Activated CD4-positive, alpha-beta memory T cell treated with anti-CD3 and anti-CD28 coated beads, Interleukin-2, amount 10 ng/mL, durations not matched to agents 7 days and 5 days (primary cell): ENCODE measurements at regions not wholly inside any gene's neighbourhood (a gene's known extent, or its start where the extent isn't known, plus 50 kb on each side); places are given as distances from the start of the nearest gene placed in this dataset.
"Not testable (repeated sequence)": the region's sequence is repeated elsewhere in the genome, so short reads cannot be mapped to it uniquely, and the experiment has no call there.

Experiments
- CTCF ChIA-PET: fragments of 350-600 bp; sonication (Branson Sonifier 250); formaldehyde crosslinking; loops from one replicate; lab custom pipeline; 2021; ENCODE audit warnings: antibody characterized with exemption, inconsistent platforms; lab: Charles Lee
- POLR2A ChIA-PET: fragments of 350-600 bp; sonication (Branson Sonifier 250); formaldehyde crosslinking; loops from one replicate; lab custom pipeline; 2021; ENCODE audit warnings: antibody characterized with exemption; lab: Charles Lee
- DNase-seq: peaks from one replicate; pipeline ENCODE4 v3.0.0-alpha.2; 2020
- H3K27ac Mint-ChIP-seq: one replicate; pipeline ENCODE4 v1.8.0; 2021; ENCODE audit warnings: mild to moderate bottlenecking, mixed read lengths
- H3K27me3 Mint-ChIP-seq: one replicate; pipeline ENCODE4 v1.8.0; 2021; ENCODE audit warnings: mixed read lengths
- H3K36me3 Mint-ChIP-seq: one replicate; pipeline ENCODE4 v1.8.0; 2021; ENCODE audit warnings: low read depth, mixed read lengths
- H3K4me1 Mint-ChIP-seq: one replicate; pipeline ENCODE4 v1.8.0; 2021; ENCODE audit warnings: mixed read lengths
- H3K4me3 Mint-ChIP-seq: one replicate; pipeline ENCODE4 v1.8.0; 2021; ENCODE audit warnings: mild to moderate bottlenecking, mixed read lengths
- H3K9me3 Mint-ChIP-seq: one replicate; pipeline ENCODE4 v1.8.0; 2021; ENCODE audit warnings: mixed read lengths

DNA sequence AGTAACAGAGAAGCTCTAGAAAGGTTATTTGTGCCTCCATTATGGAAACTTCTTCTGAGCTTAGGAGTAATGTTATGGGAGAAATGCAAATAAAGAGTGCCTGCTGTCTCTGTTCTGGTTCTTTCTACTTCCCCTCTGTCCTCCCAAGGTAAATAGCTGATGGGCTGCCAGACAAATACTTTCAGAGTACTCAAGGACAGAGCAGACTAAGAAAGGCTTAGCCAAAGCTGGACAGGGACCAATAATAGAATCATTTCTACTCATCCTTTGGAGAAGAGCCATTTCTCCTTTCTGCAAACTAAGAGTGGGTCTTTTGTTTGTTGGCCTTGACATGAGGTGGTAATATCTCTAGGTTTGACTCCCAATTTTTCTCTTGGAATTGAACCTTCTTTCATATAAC is 136.1 kb downstream of the MID1IP1 start:
- H3K9me3 Mint-ChIP-seq, result peaks cover 3% of the 10 kb centered on the region
- no peaks in the 10 kb centered on the region for H3K36me3 Mint-ChIP-seq
- H3K27ac Mint-ChIP-seq, result no peak overlapping the region
- ChIA-PET CTCF (no interaction called here), POLR2A (no interaction called here)
- H3K4me3 Mint-ChIP-seq, result no peak overlapping the region
- DNase-seq, result no peak
- no peaks in the 10 kb centered on the region for H3K27me3 Mint-ChIP-seq
- H3K4me1 Mint-ChIP-seq, result no peaks in the 10 kb centered on the region

DNA sequence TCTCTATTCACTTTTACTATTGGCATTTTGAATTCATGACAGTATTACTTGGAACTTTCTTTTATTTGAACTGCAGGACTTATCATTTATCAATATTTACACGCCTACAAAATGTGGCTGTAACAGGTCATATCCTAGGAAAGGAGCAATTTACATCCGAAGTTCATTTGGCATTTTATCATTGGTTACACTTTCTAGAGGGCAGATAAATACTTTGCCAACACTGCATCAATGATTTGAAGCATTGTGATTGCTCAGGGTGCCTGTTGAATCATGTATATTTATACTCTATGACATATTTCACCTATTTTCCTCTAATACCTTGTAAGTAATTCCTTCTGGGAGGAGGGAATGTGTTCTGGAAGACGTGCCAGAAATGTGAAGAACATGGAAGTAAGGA is 136.7 kb downstream of the MID1IP1 start:
- Mint-ChIP-seq H3K9me3 (peaks cover 4% of the 10 kb centered on the region), H3K27me3 (no peaks in the 10 kb centered on the region), H3K27ac (no peak overlapping the region), H3K36me3 (no peaks in the 10 kb centered on the region), H3K4me1 (no peaks in the 10 kb centered on the region), H3K4me3 (no peak overlapping the region)
- CTCF ChIA-PET, result no interaction called here
- no peak for DNase-seq
- POLR2A ChIA-PET, result no interaction called here

DNA sequence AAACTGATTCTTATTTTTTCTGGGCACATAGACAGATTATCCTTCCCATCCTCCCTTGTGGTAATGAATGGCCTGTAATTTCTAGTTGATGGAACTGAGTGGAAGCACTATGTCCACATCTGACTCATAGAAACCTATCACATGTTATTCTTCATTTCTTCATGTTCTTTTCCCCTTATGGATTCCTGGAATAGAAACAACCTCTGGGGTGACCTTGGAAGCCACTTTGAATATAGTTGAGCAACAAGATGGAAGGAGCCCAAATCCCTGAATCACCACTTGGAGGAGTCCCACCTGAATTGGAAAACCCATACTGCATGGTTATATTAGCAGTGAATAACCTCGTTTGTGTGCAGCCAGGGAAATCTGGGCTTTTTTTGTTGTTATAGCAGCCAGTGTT is 137.8 kb downstream of the MID1IP1 start:
- ChIA-PET POLR2A (no interaction called here), CTCF (no interaction called here)
- H3K36me3 Mint-ChIP-seq, result no peaks in the 10 kb centered on the region
- H3K27me3 Mint-ChIP-seq, result no peaks in the 10 kb centered on the region
- no peak overlapping the region for H3K27ac Mint-ChIP-seq
- H3K4me1 Mint-ChIP-seq, result no peaks in the 10 kb centered on the region
- no peak overlapping the region for H3K4me3 Mint-ChIP-seq
- H3K9me3 Mint-ChIP-seq, result peaks cover 5% of the 10 kb centered on the region
- DNase-seq, result no peak

DNA sequence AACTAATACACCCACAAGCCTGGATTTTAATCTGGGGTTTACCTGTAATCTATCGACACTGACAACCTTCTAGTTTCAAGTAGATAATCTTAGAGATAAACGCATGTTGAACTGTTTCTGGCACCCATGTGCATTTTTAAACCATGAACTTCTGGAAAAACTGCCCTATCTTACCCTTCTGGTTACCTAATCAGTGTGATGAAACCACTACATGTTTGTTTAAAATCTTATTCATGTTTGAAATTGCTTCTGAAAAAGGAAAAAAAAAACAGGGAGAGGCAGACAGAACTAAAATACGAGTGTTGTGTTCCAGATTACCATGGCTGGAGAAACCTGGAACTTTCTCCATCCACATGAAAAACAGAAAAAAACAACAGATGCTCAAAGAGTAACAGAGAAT is 139.3 kb downstream of the MID1IP1 start:
- H3K4me1 Mint-ChIP-seq, result no peaks in the 10 kb centered on the region
- peaks cover 5% of the 10 kb centered on the region for H3K9me3 Mint-ChIP-seq
- no peak overlapping the region for H3K4me3 Mint-ChIP-seq
- ChIA-PET POLR2A (no interaction called here), CTCF (no interaction called here)
- H3K27ac Mint-ChIP-seq, result no peak overlapping the region
- no peaks in the 10 kb centered on the region for H3K27me3 Mint-ChIP-seq
- H3K36me3 Mint-ChIP-seq, result no peaks in the 10 kb centered on the region
- no peak for DNase-seq

DNA sequence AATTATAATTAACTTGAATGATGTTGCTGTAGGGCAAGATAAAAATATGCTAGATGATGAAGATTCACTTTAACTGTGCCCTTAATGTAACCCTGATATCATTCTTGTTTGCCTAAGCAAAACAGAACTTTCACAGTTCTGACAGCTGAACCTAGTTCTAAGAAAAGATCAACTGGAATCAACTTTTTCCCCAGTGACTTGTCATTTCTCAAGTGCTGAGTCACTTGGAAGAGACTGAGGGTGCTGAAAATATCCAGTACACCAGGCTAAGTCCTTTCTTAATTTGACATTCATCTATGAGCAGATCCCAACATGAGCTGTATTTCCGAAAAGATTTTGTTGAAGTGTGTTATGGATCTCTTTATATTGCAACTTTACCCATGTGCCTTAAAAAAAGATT is 140.4 kb downstream of the MID1IP1 start:
- ChIA-PET POLR2A (no interaction called here), CTCF (no interaction called here)
- Mint-ChIP-seq H3K36me3 (no peaks in the 10 kb centered on the region), H3K4me1 (no peaks in the 10 kb centered on the region), H3K27ac (no peak overlapping the region), H3K27me3 (no peaks in the 10 kb centered on the region), H3K4me3 (no peak overlapping the region), H3K9me3 (peaks cover 5% of the 10 kb centered on the region)
- no peak for DNase-seq

DNA sequence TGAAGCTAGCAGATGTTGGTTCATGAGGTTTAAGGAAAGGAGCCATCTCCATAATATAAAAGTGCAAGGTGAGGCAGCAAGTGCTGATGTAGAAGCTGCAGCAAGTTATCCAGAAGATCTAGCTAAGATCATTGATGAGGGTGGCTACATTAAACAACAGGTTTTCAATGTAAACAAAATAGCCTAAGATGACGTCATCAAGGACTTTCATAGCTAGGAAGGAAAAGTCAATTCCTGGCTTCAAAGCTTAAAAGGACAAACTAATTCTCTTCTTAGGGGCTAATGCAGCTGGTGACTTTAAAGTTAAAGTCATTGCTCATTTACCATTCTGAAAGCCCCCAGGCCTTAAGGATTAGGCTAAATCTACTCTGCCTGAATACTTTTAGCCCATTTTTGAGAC is 141.9 kb downstream of the MID1IP1 start:
- H3K9me3 Mint-ChIP-seq, result peaks cover 5% of the 10 kb centered on the region
- H3K27me3 Mint-ChIP-seq, result no peaks in the 10 kb centered on the region
- H3K4me3 Mint-ChIP-seq, result no peak overlapping the region
- no peak overlapping the region for H3K27ac Mint-ChIP-seq
- CTCF ChIA-PET, result no interaction called here
- no peak for DNase-seq
- POLR2A ChIA-PET, result no interaction called here
- no peaks in the 10 kb centered on the region for H3K4me1 Mint-ChIP-seq
- H3K36me3 Mint-ChIP-seq, result no peaks in the 10 kb centered on the region

DNA sequence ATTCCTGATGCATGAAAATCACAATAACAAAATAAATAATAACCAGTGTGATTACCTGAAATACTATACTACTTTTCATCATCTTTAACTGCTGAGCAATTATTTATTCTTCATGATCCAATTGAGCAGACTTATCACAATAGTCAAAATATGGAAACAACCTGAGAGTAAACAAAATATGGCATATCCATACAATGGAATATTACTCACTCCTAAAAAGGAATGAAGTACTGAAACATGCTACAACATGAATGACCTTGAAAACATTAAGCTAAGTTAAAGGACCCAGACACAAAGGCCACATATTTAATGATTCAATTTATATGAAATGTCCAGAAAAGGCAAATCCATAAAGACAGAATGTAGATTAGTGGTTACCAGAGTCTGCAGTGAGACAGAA is 146.8 kb downstream of the MID1IP1 start:
- Mint-ChIP-seq H3K4me1 (no peaks in the 10 kb centered on the region), H3K9me3 (peaks cover under 1% of the 10 kb centered on the region), H3K4me3 (no peak overlapping the region), H3K27me3 (no peaks in the 10 kb centered on the region), H3K36me3 (no peaks in the 10 kb centered on the region), H3K27ac (no peak overlapping the region)
- ChIA-PET CTCF (no interaction called here), POLR2A (no interaction called here)
- DNase-seq, result no peak

GRCh38 chrX:38954520-38954919 is 153.3 kb downstream of the MID1IP1 start:
- DNase-seq, result no peak
- CTCF ChIA-PET, result no interaction called here
- peaks cover 3% of the 10 kb centered on the region for H3K4me1 Mint-ChIP-seq
- H3K27me3 Mint-ChIP-seq, result no peaks in the 10 kb centered on the region
- POLR2A ChIA-PET, result no interaction called here
- no peak overlapping the region for H3K4me3 Mint-ChIP-seq
- H3K9me3 Mint-ChIP-seq, result no peaks in the 10 kb centered on the region
- H3K27ac Mint-ChIP-seq, result no peak overlapping the region
- H3K36me3 Mint-ChIP-seq, result no peaks in the 10 kb centered on the region

- H3K4me3 Mint-ChIP-seq, result no peak overlapping the region
- POLR2A ChIA-PET, result no interaction called here
- H3K27ac Mint-ChIP-seq, result no peak overlapping the region
- H3K4me1 Mint-ChIP-seq, result no peaks in the 10 kb centered on the region
- no peaks in the 10 kb centered on the region for H3K27me3 Mint-ChIP-seq
- H3K36me3 Mint-ChIP-seq, result no peaks in the 10 kb centered on the region
- DNase-seq, result no peak
- no peaks in the 10 kb centered on the region for H3K9me3 Mint-ChIP-seq
- CTCF ChIA-PET, result no interaction called here
These were observed 158.5 kb downstream of the MID1IP1 start for GRCh38 chrX:38959736-38960135.

GRCh38 chrX:38960137-38960536 is 158.9 kb downstream of the MID1IP1 start:
- Mint-ChIP-seq H3K27ac (no peak overlapping the region), H3K27me3 (no peaks in the 10 kb centered on the region), H3K9me3 (no peaks in the 10 kb centered on the region), H3K4me1 (no peaks in the 10 kb centered on the region), H3K4me3 (no peak overlapping the region), H3K36me3 (no peaks in the 10 kb centered on the region)
- POLR2A ChIA-PET, result no interaction called here
- CTCF ChIA-PET, result no interaction called here
- DNase-seq, result no peak

- Mint-ChIP-seq H3K4me3 (no peak overlapping the region), H3K4me1 (no peaks in the 10 kb centered on the region), H3K27ac (no peak overlapping the region), H3K36me3 (no peaks in the 10 kb centered on the region), H3K9me3 (no peaks in the 10 kb centered on the region), H3K27me3 (no peaks in the 10 kb centered on the region)
- DNase-seq, result no peak
- ChIA-PET POLR2A (no interaction called here), CTCF (no interaction called here)
These were observed 160.7 kb downstream of the MID1IP1 start for GRCh38 chrX:38961936-38962335.

GRCh38 chrX:38963244-38963643 is 162.0 kb downstream of the MID1IP1 start:
- H3K9me3 Mint-ChIP-seq, H3K27me3 Mint-ChIP-seq, CTCF ChIA-PET, POLR2A ChIA-PET, H3K4me3 Mint-ChIP-seq, H3K4me1 Mint-ChIP-seq, H3K27ac Mint-ChIP-seq, DNase-seq, H3K36me3 Mint-ChIP-seq: not testable (repeated sequence)

GRCh38 chrX:38965888-38966287 is 164.6 kb downstream of the MID1IP1 start:
- no peaks in the 10 kb centered on the region for H3K9me3 Mint-ChIP-seq
- H3K4me1 Mint-ChIP-seq, result peaks cover 2% of the 10 kb centered on the region
- no peak for DNase-seq
- H3K27ac Mint-ChIP-seq, result no peak overlapping the region
- ChIA-PET POLR2A (no interaction called here), CTCF (no interaction called here)
- no peak overlapping the region for H3K4me3 Mint-ChIP-seq
- H3K27me3 Mint-ChIP-seq, result no peaks in the 10 kb centered on the region
- no peaks in the 10 kb centered on the region for H3K36me3 Mint-ChIP-seq

- Mint-ChIP-seq H3K9me3 (no peaks in the 10 kb centered on the region), H3K4me1 (peaks cover 2% of the 10 kb centered on the region), H3K36me3 (no peaks in the 10 kb centered on the region), H3K4me3 (no peak overlapping the region), H3K27ac (no peak overlapping the region), H3K27me3 (no peaks in the 10 kb centered on the region)
- CTCF ChIA-PET, result no interaction called here
- no peak for DNase-seq
- POLR2A ChIA-PET, result no interaction called here
These were observed 167.3 kb downstream of the MID1IP1 start for GRCh38 chrX:38968344-38969216.
